Psoas muscle (tissue), 7 donors: ENCODE measurements at regions not wholly inside any gene's neighbourhood (a gene's known extent, or its start where the extent isn't known, plus 50 kb on each side); places are given as distances from the start of the nearest gene placed in this dataset.

Experiments
- ATAC-seq, 4 donors: fragments of 200-7000 bp; cut with Tn5 transposase; one replicate each; pipeline ENCODE4 v1.9.1; 2020; ENCODE audit warnings: moderate library complexity in 3 of 4, mild to moderate bottlenecking in 2 of 4
- DNase-seq, 2 donors: peaks; one replicate each; pipeline ENCODE4 v3.0.0-alpha.2; 2020
- H3K27ac ChIP-seq: fragments of 200-600 bp; one replicate; pipeline ENCODE4 v1.8.0; 2022
- H3K27me3 ChIP-seq, 3 donors: fragments of 200-600 bp in 1 of 3; one replicate each; pipeline versions ENCODE4 v1.6.1 to v1.8.0; 2013 to 2022; ENCODE audit warnings: low read length in 2 of 3, mild to moderate bottlenecking in 2 of 3, moderate library complexity in 1 of 3; ENCODE audit not compliant: insufficient read depth in 3 of 3
- H3K36me3 ChIP-seq, 2 donors: fragments of 200-600 bp in 1 of 2; one replicate each; pipeline versions ENCODE4 v1.6.1 to v1.8.0; 2013 to 2022; ENCODE audit warnings: low read depth in 1 of 2, mild to moderate bottlenecking in 1 of 2, moderate library complexity in 1 of 2; ENCODE audit not compliant: insufficient read depth in 1 of 2
- H3K4me1 ChIP-seq: fragments of 200-600 bp; one replicate; pipeline ENCODE4 v1.8.0; 2022
- H3K4me3 ChIP-seq: fragments of 200-600 bp; one replicate; pipeline ENCODE4 v1.8.0; 2022; ENCODE audit warnings: mild to moderate bottlenecking
- H3K9me3 ChIP-seq: fragments of 200-600 bp; one replicate; pipeline ENCODE4 v1.8.0; 2022
- CTCF ChIP-seq: fragments of 200-600 bp; IDR thresholded peaks from one replicate; pipeline ENCODE4 v1.8.0; 2022; ENCODE audit warnings: antibody characterized with exemption
- WGBS, 3 donors: extraction: QIAGEN DNeasy Blood & Tissue Kit; methylation state at CpG; one replicate each; pipeline versions ENCODE4 v1.1.6 to v1.1.7; 2013; 5-methylcytosine and 5-hydroxymethylcytosine counted together
- intact Hi-C, 2 donors: fragments of 100-400 bp; cut with DNase I; formaldehyde crosslinking; loops; one replicate each; pipeline versions ENCODE4 v1.11.0 to v1.14.2; 2022
- donor health status: healthy with polysubstance abuse.
- donor health status: DM: no; HTN: no; CAD: no; lungs with moderate emphysema.
- donor health status: Bipolar disorder and iron deficiency.
- donor health status: healthy.
- donor health status: DM: yes; HTN: yes; CAD: no.
- donor health status: DM: no; HTN: no; CAD: no.
- donor health status: DM: yes; HTN: yes; CAD: no.

DNA sequence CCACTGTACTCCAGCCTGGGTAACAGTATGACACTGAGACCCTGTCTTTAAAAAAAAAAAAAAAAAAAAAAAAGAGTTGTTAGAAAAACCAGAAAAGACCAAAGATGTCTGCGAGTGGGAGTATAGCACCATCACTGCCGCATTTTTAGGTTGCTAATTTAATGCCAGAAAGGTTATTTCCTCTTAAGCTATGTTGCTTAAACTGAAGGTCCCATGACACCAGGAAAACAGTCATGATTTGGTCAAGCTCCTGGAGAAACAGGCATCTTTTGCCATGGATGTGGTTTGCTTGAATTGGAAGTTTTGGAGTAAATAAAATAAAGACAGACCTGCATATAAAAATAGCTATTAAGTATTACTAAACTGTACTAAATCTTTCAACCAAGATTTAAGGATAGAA is 68.3 kb upstream of the TNFRSF21 start:
- Histone ChIP-seq H3K4me3 (no peak overlapping the region), H3K27me3 (no peaks in the 10 kb centered on the region), H3K36me3 (no peaks in the 10 kb centered on the region), H3K27ac (no peak overlapping the region), H3K4me1 (no peaks in the 10 kb centered on the region), H3K9me3 (no peaks in the 10 kb centered on the region)
- intact Hi-C loops = no loop called here
- 77 to 82% (median 78%) methylated on average over 2 of the region's 2 CpGs for WGBS, 3 donors
- no peak for ATAC-seq
- DNase-seq = no peak
- TF ChIP-seq CTCF = no peak

DNA sequence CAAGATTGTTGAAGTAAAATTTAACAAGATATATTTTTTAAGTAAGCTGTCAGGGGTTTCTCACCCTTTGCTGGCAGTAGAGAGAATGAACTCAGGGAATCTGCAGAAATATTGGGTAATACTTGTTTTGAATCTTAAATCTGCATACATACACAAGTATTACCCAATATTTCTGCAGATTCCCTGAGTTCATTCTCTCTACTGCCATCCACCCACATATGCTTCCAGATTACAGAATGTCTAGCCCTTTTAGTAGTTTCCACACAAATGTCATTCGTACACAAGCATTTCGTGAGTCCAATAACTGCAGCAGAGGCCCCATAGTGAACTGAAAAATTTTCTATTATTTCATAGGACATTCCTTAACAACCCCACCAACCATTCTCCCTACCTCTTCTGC is 69.6 kb upstream of the TNFRSF21 start:
- Histone ChIP-seq H3K36me3 (no peaks in the 10 kb centered on the region), H3K27ac (no peak overlapping the region), H3K9me3 (no peaks in the 10 kb centered on the region), H3K4me3 (no peak overlapping the region), H3K27me3 (no peaks in the 10 kb centered on the region), H3K4me1 (no peaks in the 10 kb centered on the region)
- DNase-seq (no peak), ATAC-seq (no peak)
- intact Hi-C loops = no loop called here
- TF ChIP-seq CTCF = no peak
- WGBS, 3 donors = 81 to 95% (median 86%) methylated on average over 2 of the region's 2 CpGs

- DNase-seq (no peak), ATAC-seq (no peak)
- Histone ChIP-seq H3K27me3 (no peaks in the 10 kb centered on the region), H3K27ac (no peak overlapping the region), H3K9me3 (no peaks in the 10 kb centered on the region), H3K4me1 (no peaks in the 10 kb centered on the region), H3K36me3 (no peaks in the 10 kb centered on the region), H3K4me3 (no peak overlapping the region)
- intact Hi-C loops = loop anchor here in 1 of 2 donors (10.0 kb wide), 1 partner anchor 1195 kb away; no protein-coding TSS in a partner anchor
- TF ChIP-seq CTCF = no peak
- 80 to 91% (median 87%) methylated on average over 5 of the region's 5 CpGs for WGBS, 3 donors
Measured at GRCh38 chr6:47380251-47380650, 70.5 kb upstream of the TNFRSF21 start.

DNA sequence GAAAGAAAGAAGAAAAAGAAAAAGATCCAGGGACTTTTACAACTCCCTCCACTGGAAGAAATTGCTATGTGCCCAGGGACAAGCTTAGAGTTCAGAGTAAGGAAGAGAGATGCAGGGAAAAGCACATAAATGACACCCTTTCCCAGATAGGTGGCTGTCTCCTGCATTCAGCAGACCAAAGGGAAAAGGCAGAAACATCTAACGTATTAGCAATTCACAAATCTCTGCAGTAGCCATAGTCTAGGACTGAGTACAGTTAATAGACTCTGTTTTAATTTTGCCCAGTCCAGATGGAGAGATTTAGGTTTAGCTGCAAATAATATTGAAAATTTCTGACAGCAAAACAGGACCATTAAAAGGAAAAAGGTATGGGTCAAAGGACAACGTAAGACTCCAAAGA is 71.3 kb upstream of the TNFRSF21 start:
- no peak overlapping the region for H3K4me3 ChIP-seq
- ATAC-seq = no peak
- no peak overlapping the region for H3K27ac ChIP-seq
- intact Hi-C loops = loop anchor here in 1 of 2 donors (10.0 kb wide), 1 partner anchor 1194 kb away; no protein-coding TSS in a partner anchor
- no peak for DNase-seq
- H3K27me3 ChIP-seq = no peaks in the 10 kb centered on the region
- 74 to 87% (median 76%) methylated on average over 2 of the region's 2 CpGs for WGBS, 3 donors
- H3K9me3 ChIP-seq = no peaks in the 10 kb centered on the region
- H3K4me1 ChIP-seq = no peaks in the 10 kb centered on the region
- no peaks in the 10 kb centered on the region for H3K36me3 ChIP-seq
- TF ChIP-seq CTCF = no peak

DNA sequence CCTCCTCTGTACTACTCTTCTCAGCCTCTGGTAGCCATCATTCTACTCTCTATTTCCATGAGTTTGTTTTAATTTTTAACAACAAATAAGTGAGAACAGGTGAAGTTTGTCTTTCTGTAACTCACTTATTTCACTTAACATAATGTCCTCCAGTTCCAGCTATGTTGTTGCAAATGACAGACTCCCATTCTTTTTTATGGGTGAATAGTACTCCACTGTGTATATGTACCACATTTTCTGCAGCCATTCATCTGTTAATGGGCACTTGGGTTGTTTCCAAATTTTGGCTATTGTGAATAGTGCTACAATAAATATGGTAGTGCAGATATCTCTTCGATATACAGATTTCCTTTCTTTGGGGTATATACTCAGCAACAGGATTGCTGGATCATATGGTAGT is 73.7 kb upstream of the TNFRSF21 start:
- no peak for ATAC-seq
- intact Hi-C loops = loop anchor here in 1 of 2 donors (10.0 kb wide), 1 partner anchor 1191 kb away; no protein-coding TSS in a partner anchor
- WGBS, 3 donors = 94 to 100% (median 100%) methylated on average over 1 of the region's 1 CpG
- no peak overlapping the region for H3K4me3 ChIP-seq
- no peaks in the 10 kb centered on the region for H3K36me3 ChIP-seq
- no peaks in the 10 kb centered on the region for H3K4me1 ChIP-seq
- TF ChIP-seq CTCF = no peak
- no peaks in the 10 kb centered on the region for H3K9me3 ChIP-seq
- H3K27ac ChIP-seq = no peak overlapping the region
- H3K27me3 ChIP-seq = no peaks in the 10 kb centered on the region
- no peak for DNase-seq
